ENCODE measurements at regions not wholly inside any gene's neighbourhood (a gene's known extent, or its start where the extent isn't known, plus 50 kb on each side); places are given as distances from the start of the nearest gene placed in this dataset.
"Not testable (repeated sequence)": the region's sequence is repeated elsewhere in the genome, so short reads cannot be mapped to it uniquely, and the experiment has no call there.

- H3K27ac ChIP-seq (ENCODE audit: low read depth in 2 of 2, low read length in 2 of 2); H3K4me3 ChIP-seq (ENCODE audit: low read length in 2 of 2); H3K9ac ChIP-seq (ENCODE audit: low read depth in 1 of 2, low read length in 2 of 2); H3K27me3 ChIP-seq (ENCODE audit: control insufficient read depth in 2 of 2, insufficient read depth in 2 of 2, low read length in 2 of 2); H3K4me1 ChIP-seq (ENCODE audit: control insufficient read depth in 2 of 2, insufficient read depth in 2 of 2, low read length in 2 of 2); H3K9me3 ChIP-seq (ENCODE audit: control insufficient read depth in 2 of 2, low read length in 2 of 2); H3K36me3 ChIP-seq (ENCODE audit: control insufficient read depth in 2 of 2, insufficient read depth in 2 of 2, low read length in 2 of 2): not testable (repeated sequence)
These were observed 758.1 kb downstream of the SLC6A15 start for GRCh38 chr12:84154439-84154990.

GRCh38 chr12:84150201-84150600, 762.4 kb downstream of the SLC6A15 start:
- H3K27me3 ChIP-seq (ENCODE audit: control insufficient read depth in 2 of 2, insufficient read depth in 2 of 2, low read length in 2 of 2): no peaks in the 10 kb centered on the region
- no peak overlapping the region for H3K27ac ChIP-seq (ENCODE audit: low read depth in 2 of 2, low read length in 2 of 2)
- H3K4me3 ChIP-seq (ENCODE audit: low read length in 2 of 2): no peak overlapping the region
- H3K9me3 ChIP-seq (ENCODE audit: control insufficient read depth in 2 of 2, low read length in 2 of 2): no peaks in the 10 kb centered on the region
- H3K9ac ChIP-seq (ENCODE audit: low read depth in 1 of 2, low read length in 2 of 2): no peak overlapping the region
- no peaks in the 10 kb centered on the region for H3K4me1 ChIP-seq (ENCODE audit: control insufficient read depth in 2 of 2, insufficient read depth in 2 of 2, low read length in 2 of 2)
- H3K36me3 ChIP-seq (ENCODE audit: control insufficient read depth in 2 of 2, insufficient read depth in 2 of 2, low read length in 2 of 2): no peaks in the 10 kb centered on the region

- Histone ChIP-seq H3K27ac (ENCODE audit: low read depth in 2 of 2, low read length in 2 of 2) (no peak overlapping the region), H3K4me1 (ENCODE audit: control insufficient read depth in 2 of 2, insufficient read depth in 2 of 2, low read length in 2 of 2) (no peaks in the 10 kb centered on the region), H3K9me3 (ENCODE audit: control insufficient read depth in 2 of 2, low read length in 2 of 2) (no peaks in the 10 kb centered on the region), H3K9ac (ENCODE audit: low read depth in 1 of 2, low read length in 2 of 2) (no peak overlapping the region), H3K27me3 (ENCODE audit: control insufficient read depth in 2 of 2, insufficient read depth in 2 of 2, low read length in 2 of 2) (no peaks in the 10 kb centered on the region), H3K36me3 (ENCODE audit: control insufficient read depth in 2 of 2, insufficient read depth in 2 of 2, low read length in 2 of 2) (no peaks in the 10 kb centered on the region), H3K4me3 (ENCODE audit: low read length in 2 of 2) (no peak overlapping the region)
These were observed 764.3 kb downstream of the SLC6A15 start for GRCh38 chr12:84148335-84148734.

GRCh38 chr12:84136862-84137367, 775.7 kb downstream of the SLC6A15 start:
- H3K36me3 ChIP-seq (ENCODE audit: control insufficient read depth in 2 of 2, insufficient read depth in 2 of 2, low read length in 2 of 2): no peaks in the 10 kb centered on the region
- H3K9me3 ChIP-seq (ENCODE audit: control insufficient read depth in 2 of 2, low read length in 2 of 2): no peaks in the 10 kb centered on the region
- no peaks in the 10 kb centered on the region for H3K27me3 ChIP-seq (ENCODE audit: control insufficient read depth in 2 of 2, insufficient read depth in 2 of 2, low read length in 2 of 2)
- no peak overlapping the region for H3K9ac ChIP-seq (ENCODE audit: low read depth in 1 of 2, low read length in 2 of 2)
- H3K4me1 ChIP-seq (ENCODE audit: control insufficient read depth in 2 of 2, insufficient read depth in 2 of 2, low read length in 2 of 2): no peaks in the 10 kb centered on the region
- no peak overlapping the region for H3K4me3 ChIP-seq (ENCODE audit: low read length in 2 of 2)
- H3K27ac ChIP-seq (ENCODE audit: low read depth in 2 of 2, low read length in 2 of 2): no peak overlapping the region

- Histone ChIP-seq H3K9me3 (ENCODE audit: control insufficient read depth in 2 of 2, low read length in 2 of 2) (no peaks in the 10 kb centered on the region), H3K9ac (ENCODE audit: low read depth in 1 of 2, low read length in 2 of 2) (no peak overlapping the region), H3K27me3 (ENCODE audit: control insufficient read depth in 2 of 2, insufficient read depth in 2 of 2, low read length in 2 of 2) (no peaks in the 10 kb centered on the region), H3K27ac (ENCODE audit: low read depth in 2 of 2, low read length in 2 of 2) (no peak overlapping the region), H3K4me1 (ENCODE audit: control insufficient read depth in 2 of 2, insufficient read depth in 2 of 2, low read length in 2 of 2) (no peaks in the 10 kb centered on the region), H3K4me3 (ENCODE audit: low read length in 2 of 2) (no peak overlapping the region), H3K36me3 (ENCODE audit: control insufficient read depth in 2 of 2, insufficient read depth in 2 of 2, low read length in 2 of 2) (no peaks in the 10 kb centered on the region)
These were observed 776.9 kb downstream of the SLC6A15 start for GRCh38 chr12:84135586-84136279.

GRCh38 chr12:84134797-84135366, 777.7 kb downstream of the SLC6A15 start:
- H3K4me1 ChIP-seq (ENCODE audit: control insufficient read depth in 2 of 2, insufficient read depth in 2 of 2, low read length in 2 of 2): no peaks in the 10 kb centered on the region
- no peak overlapping the region for H3K9ac ChIP-seq (ENCODE audit: low read depth in 1 of 2, low read length in 2 of 2)

GRCh38 chr12:84131076-84131475, 781.5 kb downstream of the SLC6A15 start:
- H3K4me1 ChIP-seq (ENCODE audit: control insufficient read depth in 2 of 2, insufficient read depth in 2 of 2, low read length in 2 of 2): no peaks in the 10 kb centered on the region
- no peaks in the 10 kb centered on the region for H3K27me3 ChIP-seq (ENCODE audit: control insufficient read depth in 2 of 2, insufficient read depth in 2 of 2, low read length in 2 of 2)
- no peak overlapping the region for H3K27ac ChIP-seq (ENCODE audit: low read depth in 2 of 2, low read length in 2 of 2)
- no peaks in the 10 kb centered on the region for H3K36me3 ChIP-seq (ENCODE audit: control insufficient read depth in 2 of 2, insufficient read depth in 2 of 2, low read length in 2 of 2)
- no peak overlapping the region for H3K9ac ChIP-seq (ENCODE audit: low read depth in 1 of 2, low read length in 2 of 2)
- no peak overlapping the region for H3K4me3 ChIP-seq (ENCODE audit: low read length in 2 of 2)
- no peaks in the 10 kb centered on the region for H3K9me3 ChIP-seq (ENCODE audit: control insufficient read depth in 2 of 2, low read length in 2 of 2)

More at GRCh38 chr12:84134797-84135366, 777.7 kb downstream of the SLC6A15 start:
- Histone ChIP-seq H3K9me3 (ENCODE audit: control insufficient read depth in 2 of 2, low read length in 2 of 2) (no peaks in the 10 kb centered on the region), H3K4me3 (ENCODE audit: low read length in 2 of 2) (no peak overlapping the region), H3K27ac (ENCODE audit: low read depth in 2 of 2, low read length in 2 of 2) (no peak overlapping the region), H3K36me3 (ENCODE audit: control insufficient read depth in 2 of 2, insufficient read depth in 2 of 2, low read length in 2 of 2) (no peaks in the 10 kb centered on the region), H3K27me3 (ENCODE audit: control insufficient read depth in 2 of 2, insufficient read depth in 2 of 2, low read length in 2 of 2) (no peaks in the 10 kb centered on the region)

- Histone ChIP-seq H3K9ac (ENCODE audit: low read depth in 1 of 2, low read length in 2 of 2) (no peak overlapping the region), H3K4me1 (ENCODE audit: control insufficient read depth in 2 of 2, insufficient read depth in 2 of 2, low read length in 2 of 2) (no peaks in the 10 kb centered on the region), H3K27me3 (ENCODE audit: control insufficient read depth in 2 of 2, insufficient read depth in 2 of 2, low read length in 2 of 2) (no peaks in the 10 kb centered on the region), H3K36me3 (ENCODE audit: control insufficient read depth in 2 of 2, insufficient read depth in 2 of 2, low read length in 2 of 2) (no peaks in the 10 kb centered on the region), H3K9me3 (ENCODE audit: control insufficient read depth in 2 of 2, low read length in 2 of 2) (no peaks in the 10 kb centered on the region), H3K27ac (ENCODE audit: low read depth in 2 of 2, low read length in 2 of 2) (no peak overlapping the region), H3K4me3 (ENCODE audit: low read length in 2 of 2) (no peak overlapping the region)
These were observed 784.2 kb downstream of the SLC6A15 start for GRCh38 chr12:84128117-84128991.

- Histone ChIP-seq H3K4me3 (ENCODE audit: low read length in 2 of 2) (no peak overlapping the region), H3K9ac (ENCODE audit: low read depth in 1 of 2, low read length in 2 of 2) (no peak overlapping the region), H3K4me1 (ENCODE audit: control insufficient read depth in 2 of 2, insufficient read depth in 2 of 2, low read length in 2 of 2) (no peaks in the 10 kb centered on the region), H3K27ac (ENCODE audit: low read depth in 2 of 2, low read length in 2 of 2) (no peak overlapping the region), H3K9me3 (ENCODE audit: control insufficient read depth in 2 of 2, low read length in 2 of 2) (no peaks in the 10 kb centered on the region), H3K36me3 (ENCODE audit: control insufficient read depth in 2 of 2, insufficient read depth in 2 of 2, low read length in 2 of 2) (no peaks in the 10 kb centered on the region), H3K27me3 (ENCODE audit: control insufficient read depth in 2 of 2, insufficient read depth in 2 of 2, low read length in 2 of 2) (no peaks in the 10 kb centered on the region)
These were observed 788.4 kb downstream of the SLC6A15 start for GRCh38 chr12:84124211-84124610.

GRCh38 chr12:84117190-84117589, 795.4 kb downstream of the SLC6A15 start:
- no peaks in the 10 kb centered on the region for H3K27me3 ChIP-seq (ENCODE audit: control insufficient read depth in 2 of 2, insufficient read depth in 2 of 2, low read length in 2 of 2)
- no peaks in the 10 kb centered on the region for H3K4me1 ChIP-seq (ENCODE audit: control insufficient read depth in 2 of 2, insufficient read depth in 2 of 2, low read length in 2 of 2)
- no peak overlapping the region for H3K9ac ChIP-seq (ENCODE audit: low read depth in 1 of 2, low read length in 2 of 2)
- H3K9me3 ChIP-seq (ENCODE audit: control insufficient read depth in 2 of 2, low read length in 2 of 2): no peaks in the 10 kb centered on the region
- H3K36me3 ChIP-seq (ENCODE audit: control insufficient read depth in 2 of 2, insufficient read depth in 2 of 2, low read length in 2 of 2): no peaks in the 10 kb centered on the region
- H3K27ac ChIP-seq (ENCODE audit: low read depth in 2 of 2, low read length in 2 of 2): no peak overlapping the region
- H3K4me3 ChIP-seq (ENCODE audit: low read length in 2 of 2): no peak overlapping the region
